ENCODE measurements at regions not wholly inside any gene's neighbourhood (a gene's known extent, or its start where the extent isn't known, plus 50 kb on each side); places are given as distances from the start of the nearest gene placed in this dataset.

DNA sequence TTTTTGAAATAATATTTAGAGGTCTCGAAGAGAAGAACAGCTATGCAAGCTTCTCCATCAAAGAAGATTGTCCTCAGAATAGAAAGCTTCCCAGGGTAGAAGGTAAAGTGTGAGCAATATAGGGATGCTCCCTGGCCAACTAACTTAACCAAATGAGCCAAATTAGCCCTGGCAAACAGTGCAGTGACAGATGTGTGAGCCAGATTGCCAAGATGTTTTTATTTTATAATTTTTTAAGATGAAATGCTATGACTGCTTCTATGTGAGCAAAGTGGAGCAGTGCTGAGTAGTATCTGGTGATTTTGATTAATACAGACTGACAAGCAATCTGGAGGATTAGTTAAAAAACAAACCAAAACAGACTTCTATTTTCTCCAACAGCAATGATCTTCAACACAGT is 202.1 kb downstream of the NOVA1 start:
- DNase-seq (ENCODE audit: low spot score), result no peak

DNA sequence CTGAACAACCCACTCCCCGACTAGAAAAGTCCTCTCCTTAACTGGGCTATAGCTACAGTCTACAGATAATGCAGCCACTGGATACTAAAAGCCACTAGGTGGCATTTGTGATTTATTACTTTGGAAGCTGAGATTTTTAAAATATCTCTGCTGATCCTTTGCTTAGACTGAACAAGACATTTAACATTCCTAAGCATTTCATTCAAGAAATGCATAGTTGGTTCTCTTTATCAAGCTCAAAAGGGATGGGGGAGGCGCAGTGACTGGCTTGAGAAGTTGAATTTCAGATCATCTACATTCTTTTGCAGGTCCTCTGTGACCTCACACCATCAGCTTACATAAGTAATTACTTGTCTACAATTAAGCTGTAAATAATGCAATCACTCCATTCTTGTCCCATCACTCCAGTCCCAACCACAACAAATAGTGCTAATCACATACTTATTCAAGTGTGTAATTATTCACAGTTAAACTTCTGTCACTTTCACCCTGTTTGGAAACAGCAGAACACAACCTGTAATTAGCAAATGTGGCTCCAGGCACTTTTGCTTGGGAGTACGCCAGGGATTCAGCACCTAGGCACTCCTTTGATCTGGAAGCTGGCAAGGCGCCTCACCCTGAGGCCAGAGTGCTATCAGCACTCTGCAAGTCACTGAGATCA is 203.6 kb downstream of the NOVA1 start:
- DNase-seq (ENCODE audit: low spot score), result no peak

DNA sequence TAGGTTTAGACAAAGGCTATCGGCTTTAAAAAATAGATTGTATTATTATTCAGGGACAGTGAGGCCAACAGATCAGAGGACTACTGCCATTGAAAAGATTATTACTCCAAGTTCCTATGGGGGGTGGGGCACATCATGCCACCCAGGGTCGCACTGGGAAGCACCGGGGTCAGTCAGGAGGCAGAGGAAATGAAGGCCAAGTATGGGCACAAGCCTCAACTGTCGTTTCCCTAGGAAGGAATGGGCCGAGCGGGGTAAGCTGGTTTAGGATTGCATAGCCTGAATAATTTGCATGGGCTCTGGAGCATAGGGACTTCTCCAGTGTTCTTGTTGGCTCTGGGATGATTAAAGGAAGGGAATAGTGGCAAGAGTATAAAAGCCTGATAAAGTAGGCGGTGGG is 205.3 kb downstream of the NOVA1 start:
- DNase-seq (ENCODE audit: low spot score), result no peak

DNA sequence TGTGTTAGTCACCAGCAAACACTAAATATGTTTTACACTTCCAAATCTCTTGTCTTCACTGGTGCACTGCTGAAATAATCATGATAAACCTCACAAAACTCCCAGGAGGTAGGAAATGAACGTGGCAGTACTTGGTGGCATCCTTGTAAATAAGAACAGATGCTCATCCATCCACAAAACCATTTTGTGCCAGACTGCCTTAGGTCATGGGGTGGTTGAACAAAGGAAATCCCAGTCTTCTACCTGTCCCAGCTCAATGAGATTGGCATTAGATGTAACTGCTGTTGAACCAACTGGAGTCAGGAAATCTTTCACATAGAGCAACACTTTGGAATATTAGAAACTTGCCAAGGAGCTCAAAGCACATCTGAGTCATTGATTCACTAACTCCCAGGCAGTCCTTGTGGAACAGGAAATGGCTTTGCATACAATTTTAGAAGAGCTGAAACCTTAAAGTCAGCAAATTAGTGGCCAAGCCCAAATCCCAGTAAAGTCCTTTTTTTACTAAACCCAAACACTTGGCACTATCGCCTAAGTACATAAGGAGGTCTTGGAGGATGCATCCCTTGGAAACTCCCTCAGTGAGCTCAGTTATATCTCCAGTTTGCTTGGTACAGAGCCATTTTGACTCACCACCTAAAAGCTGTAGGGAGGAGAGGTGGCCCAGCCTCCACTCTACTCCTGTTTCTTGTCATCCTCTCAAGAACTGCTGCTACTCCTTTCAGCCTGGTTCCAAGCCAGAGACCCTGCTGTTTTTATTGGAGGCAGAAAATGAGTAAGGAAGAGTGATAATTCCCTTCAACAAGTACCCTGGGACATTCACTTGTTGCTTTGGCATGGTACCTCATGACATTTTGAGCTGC is 208.0 kb downstream of the NOVA1 start:
- DNase-seq (ENCODE audit: low spot score), result no peak

DNA sequence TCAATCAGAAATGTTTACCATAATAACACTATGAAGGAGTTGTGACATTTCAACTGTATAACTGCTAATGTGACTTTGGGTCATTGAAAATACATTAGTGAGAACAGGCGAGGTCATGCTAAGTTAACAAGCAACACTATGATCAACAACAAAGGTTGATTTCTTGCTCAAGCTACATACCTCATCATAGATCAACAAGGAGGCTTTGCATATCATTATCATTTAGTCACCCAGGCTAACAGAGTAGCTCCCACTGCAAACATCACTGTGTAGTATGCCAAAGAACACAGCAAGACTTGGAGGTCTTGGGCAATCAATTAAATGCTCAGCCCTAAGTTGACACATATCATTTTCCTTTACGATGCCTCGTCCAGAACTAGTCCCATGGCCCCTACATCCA is 212.5 kb downstream of the NOVA1 start:
- DNase-seq (ENCODE audit: low spot score), result no peak

DNA sequence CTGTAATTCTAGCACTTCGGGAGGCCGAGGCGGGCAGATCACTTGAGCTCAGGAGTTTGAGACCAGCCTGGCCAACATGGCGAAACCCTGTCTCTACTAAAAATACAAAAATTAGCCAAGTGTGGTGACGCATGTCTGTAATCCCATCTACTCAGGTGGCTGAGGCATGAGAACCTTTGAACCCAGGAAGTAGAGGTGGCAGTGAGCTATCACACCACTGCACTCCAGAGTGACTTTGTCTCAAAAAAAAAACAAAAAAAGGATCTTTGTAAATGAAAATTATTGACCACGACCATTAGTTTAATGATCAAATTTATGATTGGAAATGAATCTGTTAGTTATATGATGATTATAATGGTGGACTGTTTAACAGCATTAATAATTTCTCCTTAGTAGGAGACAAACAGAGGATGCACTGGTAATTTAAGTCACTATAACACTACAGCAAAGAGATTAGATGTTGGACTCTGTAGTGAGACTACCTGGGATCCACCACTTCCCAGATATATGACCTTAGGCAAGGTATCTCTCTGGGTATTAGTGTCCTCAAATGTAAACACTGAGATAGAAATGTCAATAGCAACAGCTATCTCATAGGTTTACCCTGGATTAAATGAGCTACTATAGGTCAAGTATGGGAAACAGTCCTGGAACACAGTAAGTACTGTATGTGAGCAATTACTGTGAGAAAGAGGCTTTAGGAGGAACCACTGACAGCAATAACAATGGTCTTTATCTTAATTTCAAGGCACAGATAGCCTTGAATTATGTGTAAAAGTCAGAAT is 214.7 kb downstream of the NOVA1 start:
- DNase-seq (ENCODE audit: low spot score), result no peak

DNA sequence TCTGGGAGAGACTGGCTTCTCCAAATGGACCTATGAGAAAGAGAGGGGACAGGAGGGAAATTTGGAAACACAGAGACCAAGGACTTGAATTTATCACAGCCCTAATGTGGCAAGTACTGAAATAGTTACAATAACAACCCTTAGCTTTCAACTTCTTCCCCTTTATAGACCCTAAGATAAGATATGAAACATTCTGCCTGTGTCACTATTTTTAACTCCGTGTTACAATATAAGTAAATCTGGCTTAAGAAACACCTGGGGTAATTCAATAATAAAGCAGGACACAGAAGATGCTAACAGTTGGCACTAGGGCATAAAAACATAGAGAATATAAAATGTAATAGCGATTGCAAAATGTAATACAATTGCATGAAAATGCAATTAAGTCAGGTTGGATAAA is 216.4 kb downstream of the NOVA1 start:
- DNase-seq (ENCODE audit: low spot score), result no peak

DNA sequence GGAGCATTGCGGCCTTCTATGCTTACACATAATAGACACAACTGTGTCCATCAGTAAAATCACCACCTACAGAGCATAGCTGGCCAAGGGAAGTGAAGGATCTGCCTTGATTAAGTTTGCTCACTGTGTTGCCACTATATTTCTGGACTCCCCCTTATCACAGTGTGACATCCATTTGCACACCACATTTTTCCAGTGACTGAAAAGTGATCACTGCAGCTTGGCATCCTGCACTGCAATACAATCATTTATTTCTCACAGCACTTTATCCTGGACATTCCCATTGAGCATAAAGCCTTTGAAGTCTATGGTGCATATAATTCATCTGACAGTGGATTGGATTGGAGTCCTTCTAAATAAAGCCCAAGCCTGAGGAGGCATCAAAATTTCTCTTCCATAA is 217.2 kb downstream of the NOVA1 start:
- no peak for DNase-seq (ENCODE audit: low spot score)

DNA sequence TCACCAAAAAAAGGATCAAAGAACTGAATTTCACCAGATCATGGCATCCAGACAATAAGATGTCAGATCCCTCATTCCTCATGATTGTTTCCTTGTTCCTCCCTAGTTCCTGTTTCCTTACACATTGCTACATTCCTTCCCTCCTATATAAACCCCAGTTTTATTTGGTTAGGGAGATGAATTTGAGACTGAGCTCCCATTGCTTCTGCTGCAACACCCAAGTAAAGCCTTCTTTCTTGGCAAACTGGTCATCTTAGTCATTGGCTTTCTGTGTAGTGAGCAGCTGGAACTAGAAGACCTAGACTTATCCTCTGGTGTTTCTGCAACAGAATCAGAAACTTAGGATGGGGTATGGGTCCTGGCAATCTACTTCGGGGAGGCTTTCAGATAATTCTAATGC is 217.9 kb downstream of the NOVA1 start:
- no peak for DNase-seq (ENCODE audit: low spot score)

DNA sequence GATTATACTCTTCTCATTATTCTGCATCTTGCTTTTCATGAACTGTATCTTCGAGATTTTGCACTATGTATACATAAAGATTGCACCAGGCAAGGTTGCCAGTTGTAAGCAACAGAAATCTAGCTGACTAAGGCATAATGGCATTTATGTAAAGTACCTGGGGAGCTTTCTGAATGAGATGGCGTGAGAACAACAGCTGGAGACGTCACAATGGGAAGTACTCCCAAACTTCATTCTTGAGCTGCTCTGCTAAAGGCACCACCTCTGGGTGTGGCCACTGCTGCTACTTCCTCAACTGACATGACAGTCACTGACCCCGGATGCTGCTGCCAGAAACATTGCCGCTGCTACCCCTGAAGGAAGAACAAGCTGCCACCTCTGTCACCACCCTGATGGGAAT is 220.7 kb downstream of the NOVA1 start:
- no peak for DNase-seq (ENCODE audit: low spot score)

DNA sequence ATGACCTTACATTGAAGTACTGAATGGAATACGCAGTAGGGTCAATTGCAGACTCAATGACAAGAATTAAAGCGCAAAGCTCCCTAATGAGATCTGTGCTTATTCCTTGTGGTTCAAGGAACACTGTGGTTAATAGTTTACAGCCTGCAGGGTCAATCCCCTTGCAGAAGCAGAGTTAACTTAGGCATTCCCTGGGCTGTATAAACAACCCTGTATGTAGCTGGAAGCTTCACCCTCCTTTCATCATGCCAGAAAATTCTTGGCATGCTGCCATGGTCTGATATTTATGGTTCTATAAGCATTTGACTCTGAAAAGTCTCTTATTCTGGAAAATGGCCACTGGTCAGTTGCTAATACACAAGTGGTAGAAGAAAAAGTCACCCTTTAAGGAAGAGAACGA is 227.7 kb downstream of the NOVA1 start:
- DNase-seq (ENCODE audit: low spot score), result no peak

DNA sequence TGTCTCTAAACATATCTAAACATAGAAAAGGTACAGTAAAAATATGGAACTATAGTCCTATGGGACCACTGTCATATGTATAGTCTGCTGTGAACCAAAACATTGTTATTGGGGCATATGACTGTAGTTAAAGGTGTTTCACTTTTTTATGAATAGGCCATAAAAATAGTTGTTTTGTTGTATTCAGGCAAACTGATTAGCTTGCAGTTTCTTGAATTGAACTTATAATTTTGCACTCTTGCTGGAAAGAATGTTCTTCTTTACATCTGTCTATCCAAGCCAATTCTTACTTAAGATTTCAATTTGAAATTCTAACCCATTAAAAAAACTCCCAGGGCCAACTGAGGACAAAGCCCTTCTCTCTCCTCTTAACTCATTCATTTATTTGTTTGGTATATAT is 234.1 kb downstream of the NOVA1 start:
- DNase-seq (ENCODE audit: low spot score), result no peak

DNA sequence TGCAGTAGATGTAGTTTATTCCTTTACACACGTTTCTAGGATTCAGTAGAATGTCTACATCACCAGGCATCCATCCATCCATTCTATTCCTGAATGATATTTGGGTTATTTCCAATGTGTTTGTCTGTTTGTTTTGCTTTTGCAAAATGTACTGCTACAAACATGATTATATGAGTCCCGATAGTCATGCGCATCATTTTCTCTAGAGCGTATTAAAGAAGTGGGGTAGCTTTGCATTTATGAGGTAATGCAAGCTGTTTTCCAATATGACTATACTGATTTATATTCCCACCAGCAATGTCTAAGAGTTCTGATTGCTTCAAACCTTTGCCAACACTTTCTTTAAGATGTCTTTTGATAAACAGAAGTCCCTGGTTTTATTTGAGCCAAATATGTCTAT is 253.2 kb downstream of the NOVA1 start:
- no peak for DNase-seq (ENCODE audit: low spot score)

DNA sequence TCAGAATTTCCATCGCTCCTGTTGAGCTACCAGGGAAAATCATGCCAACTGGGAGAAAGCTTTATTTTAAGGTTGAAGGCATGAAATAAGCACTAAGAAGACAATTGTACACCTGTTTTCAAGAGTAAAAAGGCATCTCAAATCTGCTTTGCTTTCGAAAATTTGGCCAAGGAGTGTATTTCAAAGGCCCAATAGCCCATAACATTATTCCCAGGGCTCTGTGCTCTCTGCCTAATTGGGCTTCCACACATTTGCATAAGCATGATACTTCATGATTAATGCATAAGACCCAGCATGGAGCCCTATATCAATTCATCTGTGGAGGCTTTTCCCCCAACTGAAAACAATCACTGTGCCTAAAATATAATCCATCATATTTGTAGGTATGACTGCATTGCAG is 258.5 kb downstream of the NOVA1 start:
- DNase-seq (ENCODE audit: low spot score), result no peak

DNA sequence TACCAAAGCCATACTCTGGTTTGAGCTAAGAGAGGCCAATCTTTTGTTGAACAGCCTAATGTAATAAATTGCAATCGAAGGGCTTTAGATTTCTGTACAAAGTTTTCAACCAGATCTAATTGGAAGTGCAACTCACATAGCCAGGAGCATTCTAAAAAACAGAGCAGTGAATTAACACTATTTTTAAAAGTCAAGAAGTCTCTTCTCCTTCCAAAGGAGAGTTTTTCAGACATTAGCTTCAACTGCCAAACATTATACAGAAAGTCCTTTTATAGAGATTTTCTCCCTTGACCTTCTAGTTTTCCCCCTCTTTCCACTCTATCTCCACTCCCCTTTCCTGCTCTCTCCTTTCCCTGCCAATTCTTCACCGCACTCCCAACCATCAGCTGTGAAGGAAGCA is 259.6 kb downstream of the NOVA1 start:
- no peak for DNase-seq (ENCODE audit: low spot score)

DNA sequence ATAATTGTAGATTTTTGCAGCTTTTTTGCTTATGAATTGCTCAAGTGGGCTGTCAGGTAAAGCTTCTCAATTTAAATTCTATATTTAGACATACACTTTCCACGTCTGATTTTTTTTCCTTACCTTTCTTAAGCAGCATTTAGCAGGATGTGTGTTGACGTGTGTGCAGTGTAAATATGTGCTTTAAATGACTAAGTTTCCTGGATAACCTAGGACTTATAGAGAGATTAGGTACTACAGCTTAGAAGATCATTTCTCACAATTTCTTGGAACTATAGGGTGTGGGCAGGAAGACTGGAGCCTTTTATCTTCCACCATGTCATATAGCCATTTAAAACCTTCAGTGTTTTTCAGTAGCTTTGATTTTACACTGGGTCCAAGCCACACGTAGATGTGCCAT is 263.5 kb downstream of the NOVA1 start:
- DNase-seq (ENCODE audit: low spot score), result no peak

DNA sequence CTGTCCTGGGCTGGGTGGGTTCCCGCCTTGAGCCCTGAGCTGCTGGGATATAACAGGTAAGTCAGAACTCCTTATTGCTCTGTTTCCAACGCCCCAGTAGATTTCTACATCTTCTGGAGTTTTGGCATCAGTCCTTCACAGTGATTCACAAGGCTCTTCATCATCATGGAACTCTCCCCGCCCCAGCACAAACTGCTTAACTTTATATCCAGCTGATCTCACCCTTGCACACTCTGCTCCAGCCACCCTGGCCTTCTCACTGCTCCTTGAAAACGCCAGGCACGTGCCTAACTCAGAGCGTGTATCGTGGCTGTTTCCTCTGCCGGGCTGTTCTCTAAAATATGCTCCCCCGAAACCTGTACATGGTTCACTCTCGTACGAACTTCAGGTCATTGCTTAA is 264.9 kb downstream of the NOVA1 start:
- no peak for DNase-seq (ENCODE audit: low spot score)

DNA sequence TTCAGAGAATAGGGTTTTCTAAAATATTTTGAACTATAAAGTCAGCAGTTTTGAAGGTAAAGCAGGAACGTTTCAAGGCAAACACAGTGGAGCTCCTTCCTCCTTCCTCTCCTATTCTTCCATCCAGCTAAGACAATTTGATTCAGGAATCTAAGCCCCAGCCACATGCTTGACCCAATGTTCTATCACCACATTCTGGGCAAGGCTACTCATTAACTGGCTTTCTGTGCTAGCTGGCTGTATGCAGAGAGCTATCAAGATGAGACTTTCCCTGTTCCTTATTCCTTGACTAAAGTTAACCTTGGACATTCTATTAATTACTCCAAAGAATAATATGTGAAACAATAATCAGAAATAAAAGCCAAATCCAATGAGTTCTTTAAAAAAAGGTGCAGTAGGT is 266.9 kb downstream of the NOVA1 start:
- no peak for DNase-seq (ENCODE audit: low spot score)

DNA sequence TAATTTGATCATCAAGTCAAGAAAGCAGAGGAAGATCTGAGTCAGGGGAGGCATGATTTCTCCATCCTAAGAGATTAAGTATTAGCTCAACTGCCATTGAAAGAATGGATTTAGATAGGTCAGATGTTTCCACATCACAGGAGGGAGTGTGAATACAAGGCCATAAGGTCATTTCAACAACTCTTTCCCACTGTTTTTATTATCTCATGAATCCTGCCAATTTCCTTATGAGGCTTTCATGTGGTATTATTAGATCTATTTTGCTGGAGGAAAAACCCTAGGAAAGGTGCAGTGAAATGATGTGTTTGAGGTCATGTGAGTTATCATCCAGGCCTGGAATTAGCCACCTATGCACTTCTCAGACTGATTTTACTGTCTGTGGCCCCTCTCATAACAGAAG is 269.0 kb downstream of the NOVA1 start:
- DNase-seq (ENCODE audit: low spot score), result no peak

DNA sequence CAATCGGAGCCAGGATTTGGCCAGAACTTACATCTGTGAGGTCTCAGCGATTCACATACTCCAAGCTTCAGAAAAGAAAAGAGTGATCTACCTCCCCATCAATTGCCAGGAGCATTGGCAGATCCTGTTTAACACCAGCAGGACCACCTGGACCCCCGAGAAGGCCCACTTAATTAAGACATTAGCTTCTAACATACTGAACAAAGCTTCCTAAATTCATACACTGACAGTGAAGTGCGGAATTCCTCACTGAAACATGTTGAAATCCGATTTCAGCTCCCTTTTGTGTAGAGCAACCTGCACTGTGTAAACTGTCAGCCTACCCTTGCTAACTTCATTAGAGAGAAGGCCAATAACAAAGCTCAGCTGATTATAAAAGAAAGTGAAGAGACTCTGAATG is 274.0 kb downstream of the NOVA1 start:
- no peak for DNase-seq (ENCODE audit: low spot score)

DNA sequence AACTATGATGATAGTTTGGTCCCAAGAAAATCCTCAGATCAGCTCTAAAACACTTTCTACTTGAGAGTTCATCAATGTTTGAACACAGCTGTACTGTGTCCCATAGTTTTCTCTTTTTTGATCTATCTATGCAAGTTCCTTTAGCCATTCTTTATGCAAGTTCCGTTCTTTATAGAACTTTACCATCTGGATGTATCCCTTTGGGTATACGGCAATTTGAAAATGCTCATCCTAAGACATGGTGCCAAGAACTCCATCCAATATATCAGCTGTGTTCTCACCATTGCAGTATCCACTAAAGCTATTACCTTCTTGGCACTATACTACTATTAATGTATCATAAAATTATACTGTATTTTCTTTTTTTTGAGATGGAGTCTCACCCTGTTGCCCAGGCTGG is 276.9 kb downstream of the NOVA1 start:
- no peak for DNase-seq (ENCODE audit: low spot score)

DNA sequence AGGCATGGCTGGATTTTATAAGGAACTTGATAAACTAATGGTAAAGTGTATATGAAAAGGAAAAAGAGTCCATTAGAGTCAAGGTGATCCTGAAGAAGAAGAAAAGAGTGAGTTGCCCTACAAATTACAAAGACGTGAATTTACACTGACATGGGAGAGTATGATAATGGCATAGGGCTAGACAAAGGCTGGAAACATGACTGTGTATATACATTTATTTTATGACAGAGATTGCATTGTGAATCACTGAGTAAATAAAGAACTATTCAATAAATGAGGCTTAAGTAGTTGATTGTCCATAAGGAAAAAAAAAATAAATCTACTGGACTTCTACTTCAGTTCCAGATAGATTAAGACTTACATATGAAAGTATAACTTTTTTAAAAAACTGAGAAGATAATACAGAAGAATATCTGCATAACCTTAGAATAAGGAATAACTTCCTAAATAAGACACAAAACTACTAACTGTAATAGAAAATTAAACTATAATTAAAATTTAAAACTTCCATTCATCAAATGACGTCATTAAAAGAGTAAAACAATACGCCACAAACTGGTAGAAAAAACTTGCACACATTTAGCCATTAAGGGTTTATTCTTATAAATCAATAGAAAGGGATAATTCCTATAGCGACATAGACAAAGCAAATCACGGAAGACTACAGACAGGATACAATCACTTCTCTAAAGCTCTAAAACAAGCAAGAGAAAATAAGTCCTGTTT is 278.5 kb downstream of the NOVA1 start:
- DNase-seq (ENCODE audit: low spot score), result no peak
